ENCODE measurements at regions not wholly inside any gene's neighbourhood (a gene's known extent, or its start where the extent isn't known, plus 50 kb on each side); places are given as distances from the start of the nearest gene placed in this dataset.
"Not testable (repeated sequence)": the region's sequence is repeated elsewhere in the genome, so short reads cannot be mapped to it uniquely, and the experiment has no call there.

DNA sequence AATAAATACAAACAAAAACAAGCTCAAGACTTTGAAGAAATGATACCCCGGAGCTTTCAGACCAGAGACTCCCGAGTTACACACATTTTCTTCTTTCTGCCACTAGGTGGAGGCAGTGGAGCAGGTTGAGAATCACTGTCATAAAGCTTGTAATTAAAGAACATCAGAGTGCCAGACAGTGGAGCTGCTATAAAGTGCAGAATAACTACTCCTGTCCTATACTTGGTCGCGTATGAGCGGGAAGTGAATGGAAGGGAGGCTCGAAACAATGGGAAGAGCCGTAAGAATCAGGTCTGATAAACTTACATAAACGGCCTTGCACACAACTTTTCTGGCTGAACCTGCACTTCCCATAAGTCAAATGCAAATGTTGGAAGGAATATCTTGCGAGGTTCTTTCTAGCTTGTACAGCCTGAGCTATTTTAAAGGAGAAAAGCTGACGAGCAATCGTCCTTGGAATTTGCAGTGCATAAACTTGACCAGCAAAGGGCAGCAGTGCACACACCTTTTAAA, 189.0 kb downstream of the RPIA start:
- no peak for DNase-seq
- 3 to 8% methylated on average over 11 of the region's 11 CpGs for WGBS, 2 donors

DNA sequence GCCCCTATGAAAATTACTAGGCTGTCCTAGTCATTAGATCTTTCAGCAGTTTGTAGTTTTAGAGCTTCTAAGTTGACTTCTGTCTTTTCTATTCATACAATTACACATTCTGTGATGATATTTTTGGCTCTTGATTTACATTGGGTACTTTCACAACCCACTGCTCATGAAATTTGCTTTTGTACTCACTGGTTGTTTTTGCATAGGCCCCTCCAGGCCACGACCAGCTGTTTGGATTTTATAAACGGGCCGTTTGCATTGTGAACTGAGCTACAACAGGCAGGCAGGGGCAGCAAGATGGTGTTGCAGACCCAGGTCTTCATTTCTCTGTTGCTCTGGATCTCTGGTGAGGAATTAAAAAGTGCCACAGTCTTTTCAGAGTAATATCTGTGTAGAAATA, 193.8 kb downstream of the RPIA start:
- TF ChIP-seq, protein P1, sequence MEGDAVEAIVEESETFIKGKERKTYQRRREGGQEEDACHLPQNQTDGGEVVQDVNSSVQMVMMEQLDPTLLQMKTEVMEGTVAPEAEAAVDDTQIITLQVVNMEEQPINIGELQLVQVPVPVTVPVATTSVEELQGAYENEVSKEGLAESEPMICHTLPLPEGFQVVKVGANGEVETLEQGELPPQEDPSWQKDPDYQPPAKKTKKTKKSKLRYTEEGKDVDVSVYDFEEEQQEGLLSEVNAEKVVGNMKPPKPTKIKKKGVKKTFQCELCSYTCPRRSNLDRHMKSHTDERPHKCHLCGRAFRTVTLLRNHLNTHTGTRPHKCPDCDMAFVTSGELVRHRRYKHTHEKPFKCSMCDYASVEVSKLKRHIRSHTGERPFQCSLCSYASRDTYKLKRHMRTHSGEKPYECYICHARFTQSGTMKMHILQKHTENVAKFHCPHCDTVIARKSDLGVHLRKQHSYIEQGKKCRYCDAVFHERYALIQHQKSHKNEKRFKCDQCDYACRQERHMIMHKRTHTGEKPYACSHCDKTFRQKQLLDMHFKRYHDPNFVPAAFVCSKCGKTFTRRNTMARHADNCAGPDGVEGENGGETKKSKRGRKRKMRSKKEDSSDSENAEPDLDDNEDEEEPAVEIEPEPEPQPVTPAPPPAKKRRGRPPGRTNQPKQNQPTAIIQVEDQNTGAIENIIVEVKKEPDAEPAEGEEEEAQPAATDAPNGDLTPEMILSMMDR (IDR thresholded peaks at IDR 0.05): no peak
- TF ChIP-seq POLR2A (IDR thresholded peaks at IDR 0.05): no peak
- Histone ChIP-seq H3K36me3 (no peaks in the 10 kb centered on the region), H3K4me1 (no peaks in the 10 kb centered on the region), H3K4me3 (no peak overlapping the region), H3K9me3 (no peaks in the 10 kb centered on the region), H3K27ac (no peak overlapping the region), H3K27me3 (no peaks in the 10 kb centered on the region)
- intact Hi-C loops (cut with DNase I): no loop called here
- DNase-seq: no peak
- 26 to 30% methylated on average over 3 of the region's 3 CpGs for WGBS, 2 donors

More for the DNA sequence above, 189.0 kb downstream of the RPIA start:
- Histone ChIP-seq H3K27ac (no peak overlapping the region), H3K4me1 (no peaks in the 10 kb centered on the region), H3K4me3 (no peak overlapping the region), H3K36me3 (no peaks in the 10 kb centered on the region), H3K27me3 (peaks cover 0 to 4% (median 0%) of the 10 kb centered on the region in 4 donors), H3K9me3 (no peaks in the 10 kb centered on the region)
- no peak for TF ChIP-seq POLR2A (IDR thresholded peaks at IDR 0.05)
- TF ChIP-seq, protein P1 (IDR thresholded peaks at IDR 0.05): peak; percentile 37 to 71 (median 57)
- intact Hi-C loops (cut with DNase I): no loop called here

DNA sequence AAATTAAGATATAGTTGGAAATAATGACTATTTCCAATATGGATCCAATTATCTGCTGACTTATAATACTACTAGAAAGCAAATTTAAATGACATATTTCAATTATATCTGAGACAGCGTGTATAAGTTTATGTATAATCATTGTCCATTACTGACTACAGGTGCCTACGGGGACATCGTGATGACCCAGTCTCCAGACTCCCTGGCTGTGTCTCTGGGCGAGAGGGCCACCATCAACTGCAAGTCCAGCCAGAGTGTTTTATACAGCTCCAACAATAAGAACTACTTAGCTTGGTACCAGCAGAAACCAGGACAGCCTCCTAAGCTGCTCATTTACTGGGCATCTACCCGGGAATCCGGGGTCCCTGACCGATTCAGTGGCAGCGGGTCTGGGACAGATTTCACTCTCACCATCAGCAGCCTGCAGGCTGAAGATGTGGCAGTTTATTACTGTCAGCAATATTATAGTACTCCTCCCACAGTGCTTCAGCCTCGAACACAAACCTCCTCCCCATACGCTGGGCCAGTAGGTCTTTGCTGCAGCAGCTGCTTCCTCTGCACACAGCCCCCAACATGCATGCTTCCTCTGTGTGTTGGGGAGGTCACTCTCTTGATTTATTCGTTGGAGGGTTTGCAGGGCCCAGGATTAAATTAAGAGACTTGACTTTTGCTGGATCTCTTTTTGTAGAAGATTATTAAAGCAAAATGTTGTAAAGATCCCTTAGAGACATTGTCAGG, 194.4 kb downstream of the RPIA start:
- no peak for DNase-seq
- H3K27ac ChIP-seq: no peak overlapping the region
- TF ChIP-seq, protein P1 (IDR thresholded peaks at IDR 0.05): no peak
- no peak for TF ChIP-seq POLR2A (IDR thresholded peaks at IDR 0.05)
- H3K4me1 ChIP-seq: no peaks in the 10 kb centered on the region
- H3K9me3 ChIP-seq: no peaks in the 10 kb centered on the region
- no peaks in the 10 kb centered on the region for H3K27me3 ChIP-seq
- H3K4me3 ChIP-seq: no peak overlapping the region
- intact Hi-C loops (cut with DNase I): no loop called here
- H3K36me3 ChIP-seq: no peaks in the 10 kb centered on the region
- WGBS, 2 donors: 54 to 74% methylated on average over 7 to 9 of the region's 11 CpGs

DNA sequence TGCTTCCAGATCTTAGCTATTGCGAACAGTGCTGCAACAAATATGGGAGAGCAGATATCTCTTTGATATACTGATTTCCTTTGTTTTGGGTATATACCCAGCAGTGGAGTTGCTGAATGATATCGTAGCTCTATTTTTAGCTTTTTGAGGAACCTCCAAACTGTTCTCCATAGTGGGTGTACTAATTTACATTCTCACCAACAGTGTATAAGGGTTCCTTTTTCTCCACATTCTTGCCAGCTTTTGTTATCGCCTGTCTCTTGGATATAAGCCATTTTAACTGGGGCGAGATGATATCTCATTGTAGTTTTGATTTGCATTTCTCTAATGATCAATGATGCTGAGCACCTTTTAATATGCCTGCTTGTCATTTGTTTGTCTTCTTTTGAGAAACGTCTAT, 196.0 kb downstream of the RPIA start:
- H3K27ac ChIP-seq; H3K27me3 ChIP-seq; H3K36me3 ChIP-seq; DNase-seq; H3K4me1 ChIP-seq; H3K9me3 ChIP-seq; H3K4me3 ChIP-seq; intact Hi-C loops (cut with DNase I): not testable (repeated sequence)
- 65 to 74% methylated on average over 5 of the region's 5 CpGs for WGBS, 2 donors

DNA sequence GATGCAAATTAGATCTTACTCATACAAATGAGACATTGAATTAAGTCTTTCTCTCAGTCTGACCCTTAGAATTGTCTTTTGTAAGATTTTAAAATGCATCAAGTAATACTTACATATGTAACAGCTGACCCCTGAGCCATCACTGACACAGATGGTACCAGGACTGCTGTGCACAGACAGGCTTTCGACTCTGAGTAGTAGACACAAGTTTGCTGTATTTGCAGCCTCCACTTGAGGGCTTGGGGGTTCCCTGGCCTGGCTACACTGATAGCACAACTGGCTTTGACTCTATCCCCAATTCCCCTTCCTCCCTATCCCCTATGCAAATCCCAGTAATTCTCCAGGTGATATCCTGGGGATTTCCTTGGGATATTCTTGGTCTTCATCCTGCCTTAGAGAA, 200.7 kb downstream of the RPIA start:
- TF ChIP-seq, protein P1 (IDR thresholded peaks at IDR 0.05): no peak
- no peak for TF ChIP-seq POLR2A (IDR thresholded peaks at IDR 0.05)
- Histone ChIP-seq H3K4me3 (no peak overlapping the region), H3K4me1 (no peaks in the 10 kb centered on the region), H3K27me3 (peaks cover 0 to 4% (median 0%) of the 10 kb centered on the region in 4 donors), H3K27ac (no peak overlapping the region), H3K9me3 (no peaks in the 10 kb centered on the region), H3K36me3 (no peaks in the 10 kb centered on the region)
- 57 to 72% methylated on average over 1 of the region's 1 CpG for WGBS, 2 donors
- intact Hi-C loops (cut with DNase I): no loop called here
- no peak for DNase-seq
